BLaER1 (cell line): ENCODE measurements at regions not wholly inside any gene's neighbourhood (a gene's known extent, or its start where the extent isn't known, plus 50 kb on each side); places are given as distances from the start of the nearest gene placed in this dataset.

ENCODE experiments used
- H3K27ac ChIP-seq: shearing (Covaris generic); formaldehyde crosslinking; 2 replicates; pipeline ENCODE4 v1.8.1; 2022
- H3K27me3 ChIP-seq: shearing (Covaris generic); formaldehyde crosslinking; 2 replicates; pipeline ENCODE4 v1.8.1; 2022
- H3K36me3 ChIP-seq: shearing (Covaris generic); formaldehyde crosslinking; 2 replicates; pipeline ENCODE4 v1.8.1; 2022
- H3K4me1 ChIP-seq: shearing (Covaris generic); formaldehyde crosslinking; 2 replicates; pipeline ENCODE4 v1.8.1; 2022
- H3K4me2 ChIP-seq: shearing (Covaris generic); formaldehyde crosslinking; 2 replicates; pipeline ENCODE4 v1.8.1; 2022
- H3K4me3 ChIP-seq: shearing (Covaris generic); formaldehyde crosslinking; 2 replicates; pipeline ENCODE4 v1.8.1; 2022
- H3K9ac ChIP-seq: shearing (Covaris generic); formaldehyde crosslinking; 2 replicates; pipeline ENCODE4 v1.8.1; 2022
- H3K9me3 ChIP-seq: shearing (Covaris generic); formaldehyde crosslinking; 2 replicates; pipeline ENCODE4 v1.8.1; 2022
- H4K20me1 ChIP-seq: shearing (Covaris generic); formaldehyde crosslinking; 2 replicates; pipeline ENCODE4 v1.8.1; 2022
- Cebpa-rat ChIP-seq: shearing (Covaris generic); IDR thresholded peaks from 2 replicates; pipeline ENCODE4 v1.8.1; 2022

DNA sequence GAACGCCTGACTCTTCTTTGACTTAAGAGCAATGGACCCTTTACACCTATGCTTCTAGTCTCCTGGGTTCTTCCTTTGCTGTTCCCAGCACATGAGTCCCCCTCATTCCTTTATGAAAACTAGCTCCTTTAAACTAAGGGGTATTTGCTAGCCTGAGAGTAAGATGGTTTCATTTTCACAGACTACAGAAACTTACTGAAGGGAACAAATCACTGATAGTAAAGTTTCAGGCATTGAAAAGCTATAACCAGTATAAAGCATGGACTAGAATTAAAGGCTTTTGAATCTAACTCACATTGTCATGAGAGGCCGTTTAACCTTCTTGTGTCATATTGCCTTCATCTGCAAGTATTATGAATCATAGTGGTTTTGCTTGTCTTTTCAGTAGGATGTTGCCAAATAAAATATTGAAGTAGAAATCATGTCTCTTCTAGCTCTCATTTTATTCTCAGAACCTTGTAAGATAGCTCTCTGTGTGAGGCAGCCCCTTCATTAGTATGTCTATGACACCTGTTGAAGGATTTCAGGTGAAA, 765.9 kb downstream of the NR2F2 start:
- H3K27ac ChIP-seq: no peak overlapping the region
- H3K4me1 ChIP-seq: no peaks in the 10 kb centered on the region
- no peak for TF ChIP-seq Cebpa-rat
- no peak overlapping the region for H3K4me2 ChIP-seq
- H4K20me1 ChIP-seq: no peaks in the 10 kb centered on the region
- H3K4me3 ChIP-seq: no peak overlapping the region
- H3K36me3 ChIP-seq: no peaks in the 10 kb centered on the region
- no peaks in the 10 kb centered on the region for H3K27me3 ChIP-seq
- H3K9me3 ChIP-seq: no peaks in the 10 kb centered on the region
- H3K9ac ChIP-seq: no peak overlapping the region

DNA sequence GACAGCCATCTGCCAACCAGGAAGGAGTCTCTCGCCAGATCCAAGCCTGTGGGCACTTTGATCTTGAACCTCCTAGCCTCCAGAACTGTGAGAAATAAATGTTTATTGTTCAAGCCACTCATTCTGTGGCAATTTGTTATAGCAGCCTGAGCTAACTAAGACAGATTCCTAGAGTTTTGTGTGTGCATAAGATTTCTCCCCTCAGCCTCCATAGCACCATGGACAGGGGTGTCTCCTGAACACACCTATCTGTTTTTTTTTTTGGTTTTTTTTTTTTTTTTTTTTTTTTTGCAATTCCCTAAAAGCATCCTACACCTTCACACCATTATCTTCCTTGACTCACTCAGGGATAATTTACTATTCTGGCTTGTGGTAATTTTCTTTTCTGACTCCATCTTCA, 768.5 kb downstream of the NR2F2 start:
- Histone ChIP-seq H3K27ac (no peak overlapping the region), H3K4me2 (no peak overlapping the region), H4K20me1 (no peaks in the 10 kb centered on the region), H3K4me3 (no peak overlapping the region), H3K9ac (no peak overlapping the region), H3K4me1 (no peaks in the 10 kb centered on the region), H3K36me3 (no peaks in the 10 kb centered on the region), H3K9me3 (no peaks in the 10 kb centered on the region), H3K27me3 (no peaks in the 10 kb centered on the region)
- no peak for TF ChIP-seq Cebpa-rat

DNA sequence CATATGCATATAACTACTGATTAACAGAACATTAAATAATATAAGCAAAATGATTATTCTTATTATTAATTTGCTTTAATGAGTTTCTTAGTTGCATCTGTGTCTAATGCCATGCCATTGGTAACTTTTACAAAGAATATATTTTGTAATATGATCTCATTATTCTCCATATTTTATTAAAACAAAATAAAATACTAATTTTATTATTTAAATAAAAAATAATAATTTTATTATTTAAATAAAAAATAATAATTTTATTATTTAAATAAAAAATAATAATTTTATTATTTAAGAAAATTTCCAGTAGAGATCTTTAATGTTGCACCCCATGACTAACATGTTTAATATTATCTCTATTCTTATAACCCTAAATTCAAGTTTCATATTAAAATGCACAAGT, 771.1 kb downstream of the NR2F2 start:
- no peaks in the 10 kb centered on the region for H3K9me3 ChIP-seq
- no peaks in the 10 kb centered on the region for H4K20me1 ChIP-seq
- no peaks in the 10 kb centered on the region for H3K36me3 ChIP-seq
- no peak for TF ChIP-seq Cebpa-rat
- H3K27ac ChIP-seq: no peak overlapping the region
- H3K27me3 ChIP-seq: no peaks in the 10 kb centered on the region
- no peak overlapping the region for H3K4me3 ChIP-seq
- no peak overlapping the region for H3K4me2 ChIP-seq
- 0 out of 2 replicates have a peak, but pooled peaks cover 5% of the 10 kb centered on the region for H3K4me1 ChIP-seq
- H3K9ac ChIP-seq: no peak overlapping the region

DNA sequence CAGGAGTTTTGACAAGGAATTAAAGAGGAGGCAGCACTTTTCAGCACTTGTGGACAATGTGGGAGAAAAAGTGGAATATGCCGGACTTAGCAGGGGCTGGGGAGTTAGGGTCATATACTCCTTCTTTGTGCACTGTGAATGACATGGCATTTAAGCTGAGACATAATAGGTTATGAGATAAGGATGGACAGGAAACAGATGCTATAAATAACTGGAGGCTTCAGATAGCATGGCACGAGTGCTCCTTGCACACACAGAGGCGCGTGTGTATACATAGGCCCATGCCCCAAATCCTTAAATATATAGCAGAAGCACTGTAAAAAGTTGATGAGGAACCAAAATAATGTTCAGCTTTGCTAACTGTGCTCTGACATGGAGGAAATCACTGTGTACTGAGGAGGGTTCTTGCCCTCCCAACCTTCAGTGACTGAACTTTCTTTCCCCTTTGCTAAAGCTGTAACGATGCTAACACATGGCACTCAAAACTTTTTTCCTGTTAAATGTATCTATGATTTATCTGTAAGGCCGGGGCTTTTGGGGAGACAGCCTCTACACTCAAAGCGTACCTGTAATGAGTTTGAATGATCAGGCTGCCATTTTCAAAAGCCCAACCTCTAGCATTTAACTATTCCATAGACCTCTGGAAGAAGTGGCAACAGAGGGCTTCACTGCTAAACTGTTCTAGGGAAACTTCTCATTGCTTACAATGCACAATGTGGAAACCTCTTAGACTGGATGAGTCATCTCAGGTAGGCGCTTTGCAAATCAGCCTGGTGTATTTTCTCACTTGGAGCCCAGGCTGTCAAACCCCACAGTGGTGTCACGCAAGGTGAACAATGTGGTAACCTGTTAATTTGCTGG, 784.6 kb downstream of the NR2F2 start:
- no peak for TF ChIP-seq Cebpa-rat
- no peak overlapping the region for H3K4me3 ChIP-seq
- H4K20me1 ChIP-seq: no peaks in the 10 kb centered on the region
- H3K9me3 ChIP-seq: peaks cover 4% of the 10 kb centered on the region; the same call in 1 of the 2 replicates
- no peak overlapping the region for H3K27ac ChIP-seq
- no peaks in the 10 kb centered on the region for H3K4me1 ChIP-seq
- H3K27me3 ChIP-seq: no peaks in the 10 kb centered on the region
- no peaks in the 10 kb centered on the region for H3K36me3 ChIP-seq
- no peak overlapping the region for H3K4me2 ChIP-seq
- no peak overlapping the region for H3K9ac ChIP-seq

DNA sequence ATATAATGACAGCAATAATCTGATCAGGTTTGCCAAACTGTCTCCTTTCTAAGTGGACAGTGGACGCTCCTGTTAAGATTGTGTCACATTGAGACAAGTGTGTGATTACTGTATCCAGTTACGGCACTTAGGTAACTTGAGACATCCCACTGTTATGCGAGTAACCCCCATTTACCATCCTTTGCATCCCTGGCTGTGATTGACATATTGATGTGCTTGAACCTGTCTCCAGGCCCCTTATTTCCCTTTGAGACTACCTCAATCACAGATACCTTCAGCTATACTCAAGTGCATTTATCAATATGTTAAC, 785.2 kb downstream of the NR2F2 start:
- Histone ChIP-seq H4K20me1 (no peaks in the 10 kb centered on the region), H3K4me3 (no peak overlapping the region), H3K27ac (no peak overlapping the region), H3K36me3 (no peaks in the 10 kb centered on the region), H3K9ac (no peak overlapping the region), H3K4me1 (no peaks in the 10 kb centered on the region), H3K9me3 (peaks cover 4% of the 10 kb centered on the region; the same call in 1 of the 2 replicates), H3K4me2 (no peak overlapping the region), H3K27me3 (no peaks in the 10 kb centered on the region)
- TF ChIP-seq Cebpa-rat: no peak

DNA sequence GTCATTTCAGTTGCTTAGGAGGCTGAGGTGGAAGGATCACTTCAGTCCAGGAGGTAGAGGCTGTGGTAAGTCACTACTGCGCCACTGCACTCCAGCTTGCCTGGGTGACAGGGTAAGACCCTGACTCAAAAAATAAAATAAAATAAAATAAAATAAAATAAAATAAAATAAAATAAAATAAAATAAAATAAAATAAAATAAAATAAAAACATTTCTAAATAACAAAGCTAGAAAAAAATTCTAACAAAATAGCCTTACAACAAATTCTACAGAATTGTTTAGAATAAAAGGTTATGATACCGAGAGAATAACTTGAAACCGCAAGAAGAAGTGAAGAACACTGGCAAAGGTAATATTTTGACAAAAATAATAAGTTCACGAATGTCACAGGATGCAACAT, 794.3 kb downstream of the NR2F2 start:
- no peak overlapping the region for H3K27ac ChIP-seq
- H3K4me2 ChIP-seq: no peak overlapping the region
- H3K36me3 ChIP-seq: no peaks in the 10 kb centered on the region
- no peak for TF ChIP-seq Cebpa-rat
- H3K4me3 ChIP-seq: no peak overlapping the region
- H3K9me3 ChIP-seq: no peaks in the 10 kb centered on the region
- no peaks in the 10 kb centered on the region for H4K20me1 ChIP-seq
- no peaks in the 10 kb centered on the region for H3K4me1 ChIP-seq
- no peaks in the 10 kb centered on the region for H3K27me3 ChIP-seq
- H3K9ac ChIP-seq: no peak overlapping the region

DNA sequence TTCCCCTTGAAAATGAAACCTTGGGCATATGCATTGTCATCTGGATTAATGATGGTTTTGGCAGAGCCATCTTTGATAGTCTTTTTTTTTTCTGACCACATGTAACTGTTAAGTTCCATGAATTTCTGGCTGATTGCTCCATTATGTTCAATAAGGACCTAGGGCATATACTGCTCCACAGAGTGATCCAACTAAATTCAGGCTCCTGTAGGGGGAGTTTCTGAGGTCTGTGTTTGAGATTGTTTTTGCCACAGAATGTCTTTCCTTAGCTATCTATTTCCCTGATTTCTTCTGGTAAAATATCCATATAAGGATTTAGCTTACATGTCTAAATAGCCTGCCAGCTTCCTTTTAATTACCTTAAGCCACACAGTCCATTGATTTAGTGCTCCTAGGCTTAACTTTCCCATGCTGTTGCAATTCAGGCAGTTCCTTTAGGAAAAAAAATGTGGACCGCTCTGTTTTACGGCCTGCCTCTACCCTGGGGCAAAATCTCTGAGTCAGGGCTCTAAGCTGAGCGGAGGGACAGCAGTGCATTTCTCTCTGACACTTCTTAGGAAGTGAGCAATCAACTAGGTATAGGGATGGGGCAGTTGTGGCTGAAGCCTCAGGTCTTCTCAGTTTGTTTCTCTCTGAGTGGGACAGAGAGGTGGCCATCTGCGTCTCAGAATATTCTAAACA, 796.2 kb downstream of the NR2F2 start:
- no peaks in the 10 kb centered on the region for H3K4me1 ChIP-seq
- no peak overlapping the region for H3K9ac ChIP-seq
- no peak for TF ChIP-seq Cebpa-rat
- H3K9me3 ChIP-seq: no peaks in the 10 kb centered on the region
- H3K4me3 ChIP-seq: no peak overlapping the region
- no peak overlapping the region for H3K27ac ChIP-seq
- H3K27me3 ChIP-seq: no peaks in the 10 kb centered on the region
- H3K36me3 ChIP-seq: no peaks in the 10 kb centered on the region
- H4K20me1 ChIP-seq: no peaks in the 10 kb centered on the region
- no peak overlapping the region for H3K4me2 ChIP-seq

DNA sequence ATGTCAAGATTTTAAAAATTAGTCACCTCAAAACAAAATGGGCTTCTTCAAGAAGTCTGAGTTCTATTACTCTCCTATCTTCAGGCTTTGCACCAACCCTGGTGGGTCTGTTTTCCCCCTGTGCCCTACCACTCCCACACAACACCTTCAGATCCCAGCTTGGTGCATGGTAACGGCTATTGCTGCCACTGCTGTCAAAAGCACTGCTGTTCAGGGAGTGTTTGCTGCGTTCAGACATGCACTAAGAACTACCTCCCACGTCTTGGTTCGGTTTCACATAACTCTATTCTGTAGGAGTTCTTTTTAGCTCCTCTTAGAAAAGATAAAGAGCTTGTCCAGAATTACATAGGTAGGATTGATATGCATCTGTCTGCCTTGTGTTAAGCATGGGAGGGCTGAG, 799.2 kb downstream of the NR2F2 start:
- no peaks in the 10 kb centered on the region for H3K9me3 ChIP-seq
- no peak overlapping the region for H3K9ac ChIP-seq
- H3K27me3 ChIP-seq: no peaks in the 10 kb centered on the region
- H3K36me3 ChIP-seq: no peaks in the 10 kb centered on the region
- no peak for TF ChIP-seq Cebpa-rat
- H4K20me1 ChIP-seq: no peaks in the 10 kb centered on the region
- H3K4me2 ChIP-seq: no peak overlapping the region
- H3K27ac ChIP-seq: no peak overlapping the region
- H3K4me1 ChIP-seq: no peaks in the 10 kb centered on the region
- H3K4me3 ChIP-seq: no peak overlapping the region

DNA sequence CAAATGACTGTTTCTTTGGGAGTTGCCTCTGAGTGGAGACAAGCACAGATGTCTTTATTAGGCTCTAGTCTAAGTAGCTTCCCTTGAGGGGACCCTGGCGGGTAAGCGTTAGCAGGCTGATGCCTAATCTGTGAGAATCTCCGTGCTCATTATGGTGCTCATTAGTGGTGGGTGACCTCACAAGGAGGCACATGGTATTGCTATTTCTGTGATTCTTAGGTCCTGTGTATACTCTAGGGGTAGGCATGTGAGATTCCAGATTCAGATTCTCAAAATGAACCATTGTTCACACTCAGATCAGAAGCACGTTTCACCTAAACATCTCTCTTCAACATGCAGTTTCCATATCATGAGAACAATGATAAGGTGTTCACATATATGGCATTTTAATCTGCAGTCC, 809.7 kb downstream of the NR2F2 start:
- Histone ChIP-seq H3K36me3 (no peaks in the 10 kb centered on the region), H3K9ac (no peak overlapping the region), H4K20me1 (no peaks in the 10 kb centered on the region), H3K9me3 (no peaks in the 10 kb centered on the region), H3K4me3 (no peak overlapping the region), H3K4me1 (no peaks in the 10 kb centered on the region), H3K27me3 (no peaks in the 10 kb centered on the region), H3K27ac (no peak overlapping the region), H3K4me2 (no peak overlapping the region)
- TF ChIP-seq Cebpa-rat: no peak

DNA sequence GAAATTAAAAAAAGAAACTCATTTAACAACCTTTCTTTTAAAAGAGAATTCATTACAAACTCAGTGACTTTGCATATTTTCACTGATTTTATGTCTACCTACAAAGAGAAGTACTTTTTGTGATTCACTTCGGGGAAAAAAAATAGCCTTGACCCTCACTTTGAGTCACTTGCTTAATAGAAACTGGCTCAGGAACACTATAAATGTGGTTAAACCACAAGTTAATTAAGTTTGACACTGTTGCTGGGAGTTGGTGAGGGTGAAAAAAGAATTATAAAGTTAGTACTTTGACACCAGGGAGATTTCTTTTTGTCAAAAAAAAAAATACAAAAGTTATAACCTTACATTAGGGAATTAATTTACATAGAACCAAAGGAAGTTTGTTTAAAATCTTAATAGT, 810.9 kb downstream of the NR2F2 start:
- Histone ChIP-seq H3K9ac (no peak overlapping the region), H3K4me1 (no peaks in the 10 kb centered on the region), H3K4me2 (no peak overlapping the region), H4K20me1 (no peaks in the 10 kb centered on the region), H3K9me3 (no peaks in the 10 kb centered on the region), H3K4me3 (no peak overlapping the region), H3K36me3 (no peaks in the 10 kb centered on the region), H3K27me3 (no peaks in the 10 kb centered on the region), H3K27ac (no peak overlapping the region)
- no peak for TF ChIP-seq Cebpa-rat
